Fibroblast of the aortic adventitia (primary cell): ENCODE measurements at regions not wholly inside any gene's neighbourhood (a gene's known extent, or its start where the extent isn't known, plus 50 kb on each side); places are given as distances from the start of the nearest gene placed in this dataset.

Experiments
- DNase-seq: peaks from one replicate; pipeline ENCODE4 v3.0.0-alpha.2; 2010; ENCODE audit warnings: low read depth
- H3K4me3 ChIP-seq: 2 replicates; pipeline ENCODE4 v1.5.1; 2011; ENCODE audit warnings: low read depth, mild to moderate bottlenecking, control low read depth, low read length, moderate library complexity
- TF ChIP-seq, protein P1 (sequence below): IDR thresholded peaks from 2 replicates; pipeline ENCODE4 v1.5.1; 2011; ENCODE audit warnings: mild to moderate bottlenecking, low read length, control low read depth, inconsistent platforms; ENCODE audit not compliant: insufficient read depth

DNA sequence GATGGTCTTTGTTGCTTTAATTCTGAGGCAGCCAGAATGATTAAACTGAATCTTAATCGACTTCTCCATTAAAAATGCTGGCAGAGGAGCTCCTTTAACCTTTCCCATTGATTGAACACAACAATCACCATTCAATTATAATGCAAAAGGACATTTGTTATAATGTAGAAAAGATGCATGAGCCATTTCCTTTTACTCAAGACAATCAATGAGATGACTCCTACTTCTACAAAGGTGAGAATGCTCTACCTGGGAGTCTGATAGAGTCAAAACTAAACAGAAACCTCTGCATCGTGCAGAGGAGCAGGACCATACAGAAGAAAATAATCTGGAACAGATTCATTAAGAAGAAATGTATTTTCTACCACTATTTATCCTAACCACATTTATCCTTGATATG, 253.6 kb upstream of the DACH1 start:
- no peak overlapping the region for H3K4me3 ChIP-seq
- TF ChIP-seq, protein P1, sequence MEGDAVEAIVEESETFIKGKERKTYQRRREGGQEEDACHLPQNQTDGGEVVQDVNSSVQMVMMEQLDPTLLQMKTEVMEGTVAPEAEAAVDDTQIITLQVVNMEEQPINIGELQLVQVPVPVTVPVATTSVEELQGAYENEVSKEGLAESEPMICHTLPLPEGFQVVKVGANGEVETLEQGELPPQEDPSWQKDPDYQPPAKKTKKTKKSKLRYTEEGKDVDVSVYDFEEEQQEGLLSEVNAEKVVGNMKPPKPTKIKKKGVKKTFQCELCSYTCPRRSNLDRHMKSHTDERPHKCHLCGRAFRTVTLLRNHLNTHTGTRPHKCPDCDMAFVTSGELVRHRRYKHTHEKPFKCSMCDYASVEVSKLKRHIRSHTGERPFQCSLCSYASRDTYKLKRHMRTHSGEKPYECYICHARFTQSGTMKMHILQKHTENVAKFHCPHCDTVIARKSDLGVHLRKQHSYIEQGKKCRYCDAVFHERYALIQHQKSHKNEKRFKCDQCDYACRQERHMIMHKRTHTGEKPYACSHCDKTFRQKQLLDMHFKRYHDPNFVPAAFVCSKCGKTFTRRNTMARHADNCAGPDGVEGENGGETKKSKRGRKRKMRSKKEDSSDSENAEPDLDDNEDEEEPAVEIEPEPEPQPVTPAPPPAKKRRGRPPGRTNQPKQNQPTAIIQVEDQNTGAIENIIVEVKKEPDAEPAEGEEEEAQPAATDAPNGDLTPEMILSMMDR, result no peak
- no peak for DNase-seq

DNA sequence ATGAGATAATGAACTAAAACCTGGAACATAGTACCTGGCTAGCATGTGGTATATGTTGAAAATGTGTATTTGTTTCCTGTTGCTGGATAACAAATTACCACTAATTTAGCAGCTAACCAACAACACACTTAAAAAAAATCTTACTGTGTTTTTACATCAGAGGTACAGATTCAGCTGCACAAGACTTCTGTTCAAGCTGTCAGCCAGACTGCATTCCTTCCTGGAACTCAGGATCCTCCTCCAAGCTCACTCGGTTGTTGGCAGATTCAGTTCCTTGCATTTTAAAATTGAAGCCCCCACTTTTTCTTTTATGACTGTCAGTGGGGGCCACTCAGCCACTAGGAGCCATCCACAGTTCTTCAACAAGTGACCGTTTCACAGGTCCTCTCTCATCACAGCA, 246.9 kb upstream of the DACH1 start:
- TF ChIP-seq, protein P1, result no peak
- no peak overlapping the region for H3K4me3 ChIP-seq
- no peak for DNase-seq

DNA sequence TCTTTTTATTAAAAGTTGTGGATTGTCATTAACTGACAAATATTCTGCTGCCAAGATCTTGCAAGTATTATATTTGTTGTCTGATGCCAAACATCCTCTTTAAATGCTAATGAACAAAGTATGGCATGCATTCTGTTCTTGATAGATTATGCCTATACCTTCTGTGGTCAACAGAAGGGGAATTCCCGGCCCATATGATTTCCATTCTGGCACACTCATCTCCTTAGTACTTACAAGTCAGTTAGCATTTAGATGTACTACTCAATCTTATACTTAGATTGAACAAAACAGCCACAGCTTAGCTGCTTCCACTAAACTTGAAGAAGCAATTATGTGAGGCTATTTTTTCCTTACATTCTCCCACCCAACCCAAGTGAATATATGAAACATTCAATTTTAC, 246.1 kb upstream of the DACH1 start:
- H3K4me3 ChIP-seq, result no peak overlapping the region
- TF ChIP-seq, protein P1, result no peak
- DNase-seq, result no peak

DNA sequence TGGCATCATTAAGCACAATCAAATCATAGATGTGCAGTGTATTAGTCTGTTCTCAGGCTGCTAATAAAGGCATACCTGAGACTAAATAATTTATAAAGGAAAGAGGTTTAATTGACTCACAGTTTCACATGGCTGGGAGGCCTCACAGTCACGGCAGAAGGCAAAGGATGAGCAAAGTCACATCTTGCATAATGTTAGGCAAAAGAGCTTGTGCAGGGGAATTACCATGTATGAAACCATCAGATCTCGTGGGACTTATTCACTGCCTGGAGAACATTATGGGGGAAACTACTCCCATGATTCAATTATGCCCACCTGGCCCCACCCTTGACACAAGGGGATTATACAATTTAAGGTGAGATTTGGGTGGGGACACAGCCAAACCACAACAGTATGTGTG, 245.2 kb upstream of the DACH1 start:
- TF ChIP-seq, protein P1, result no peak
- no peak overlapping the region for H3K4me3 ChIP-seq
- no peak for DNase-seq

DNA sequence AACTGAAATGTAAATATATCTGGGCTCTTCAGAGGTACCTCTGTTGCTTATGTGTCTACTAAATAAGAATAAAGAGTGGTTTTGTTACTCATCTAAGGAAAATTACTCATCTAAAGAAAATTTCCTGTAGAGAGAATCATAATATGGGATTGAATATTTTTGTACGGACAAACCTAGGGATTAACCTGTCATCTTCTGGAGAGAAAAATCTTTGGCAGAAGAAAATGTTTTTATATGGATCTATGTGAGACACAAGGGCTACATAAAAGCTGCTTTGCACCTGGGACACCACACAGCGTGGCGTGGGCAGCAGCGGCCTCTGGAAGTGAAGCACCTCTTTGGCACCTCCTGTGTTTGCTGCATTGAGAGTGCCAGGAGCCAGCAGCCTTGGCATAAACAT, 242.9 kb upstream of the DACH1 start:
- no peak for DNase-seq
- no peak overlapping the region for H3K4me3 ChIP-seq
- TF ChIP-seq, protein P1, result no peak

DNA sequence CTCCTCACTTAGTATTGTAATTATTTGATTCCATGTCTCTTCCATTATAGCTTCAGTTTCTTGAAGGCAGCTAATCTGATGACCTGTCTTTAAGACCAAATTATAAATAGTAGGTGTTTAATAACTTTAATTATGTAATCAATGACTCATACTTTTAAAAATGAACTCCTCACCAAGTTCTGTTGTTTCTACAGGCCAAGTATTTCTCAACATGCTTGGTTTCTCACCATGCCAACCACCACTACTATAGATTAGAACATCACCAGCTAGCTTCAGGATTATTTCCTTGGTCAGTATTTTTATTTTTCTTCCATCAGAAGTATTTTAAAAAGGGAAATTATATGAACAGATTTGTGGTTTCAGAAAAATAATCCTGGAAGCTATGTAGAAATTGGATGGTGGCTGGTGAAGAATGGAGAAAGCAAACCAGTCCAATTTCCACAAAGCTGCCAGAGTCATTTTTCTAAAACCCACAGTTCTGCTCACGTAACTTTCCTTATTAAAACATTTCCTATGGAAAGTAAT, 237.7 kb upstream of the DACH1 start:
- TF ChIP-seq, protein P1, result no peak
- DNase-seq, result no peak
- no peak overlapping the region for H3K4me3 ChIP-seq

DNA sequence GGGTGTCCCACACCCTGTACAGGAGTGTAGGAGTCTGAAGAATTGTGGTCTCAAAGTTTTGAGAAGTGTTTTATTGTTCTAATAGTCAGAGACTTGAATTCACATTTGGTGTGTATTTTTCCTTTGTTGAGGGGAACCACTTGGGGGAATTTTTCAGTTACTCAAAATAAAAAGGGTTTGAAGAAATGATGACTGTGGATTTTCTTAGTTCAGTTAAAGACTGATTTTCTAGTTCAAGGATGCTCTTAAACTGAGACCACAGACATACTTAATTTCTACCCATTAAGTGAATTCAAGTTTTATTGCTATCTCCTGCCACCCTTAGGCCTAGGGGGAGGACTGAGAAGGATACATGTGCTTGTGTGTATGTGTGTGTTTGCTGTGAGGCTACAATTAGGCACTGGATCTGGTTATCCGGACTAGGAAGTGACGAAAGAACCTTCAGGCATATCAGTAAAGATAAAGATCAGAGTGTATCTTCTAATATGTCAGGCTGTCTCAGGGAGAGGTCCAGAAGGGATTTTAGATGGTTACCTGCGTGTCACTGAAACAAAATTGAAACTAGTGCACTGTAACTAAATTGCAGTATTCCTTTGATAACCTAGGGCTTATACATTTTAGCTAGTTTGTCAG, 234.9 kb upstream of the DACH1 start:
- no peak for DNase-seq
- H3K4me3 ChIP-seq, result no peak overlapping the region
- TF ChIP-seq, protein P1, result no peak
